ENCODE measurements at regions not wholly inside any gene's neighbourhood (a gene's known extent, or its start where the extent isn't known, plus 50 kb on each side); places are given as distances from the start of the nearest gene placed in this dataset.

GRCh38 chr16:24430954-24431760 lies 108.2 kb upstream of the RBBP6 start:
- no peak for TF ChIP-seq CTCF (IDR thresholded peaks at IDR 0.05; ENCODE audit: poor library complexity)
- TF ChIP-seq EZH2 (IDR thresholded peaks at IDR 0.05; ENCODE audit: borderline replicate concordance), result no peak

Measured in hepatocyte (in vitro differentiated cells).